Activated CD4-positive, alpha-beta T cell treated with anti-CD3 and anti-CD28 coated beads, Interleukin-2, amount 50 U/mL, for 24 hours (primary cell): ENCODE measurements at regions not wholly inside any gene's neighbourhood (a gene's known extent, or its start where the extent isn't known, plus 50 kb on each side); places are given as distances from the start of the nearest gene placed in this dataset.

Experiments
- DNase-seq, 2 donors: peaks; one replicate each; pipeline ENCODE4 v3.0.0-alpha.2; 2020; ENCODE audit warnings: low read depth in 1 of 2, low spot score in 1 of 2

- no peak for DNase-seq
These were observed 232.4 kb upstream of the AMIGO2 start for GRCh38 chr12:47312147-47312546.

- DNase-seq, result no peak
These were observed 231.8 kb upstream of the AMIGO2 start for GRCh38 chr12:47311568-47311967.

- no peak for DNase-seq
These were observed 231.3 kb upstream of the AMIGO2 start for GRCh38 chr12:47311010-47311409.

- DNase-seq, result no peak
These were observed 228.9 kb upstream of the AMIGO2 start for GRCh38 chr12:47308672-47309071.

- DNase-seq, result peak; percentile 29 to 49
These were observed 228.1 kb upstream of the AMIGO2 start for GRCh38 chr12:47307680-47308399.

- DNase-seq, result peak; percentile 57 to 63
These were observed 227.3 kb upstream of the AMIGO2 start for GRCh38 chr12:47306773-47307679.

GRCh38 chr12:47306130-47306529 is 226.4 kb upstream of the AMIGO2 start:
- no peak for DNase-seq

- DNase-seq, result no peak
These were observed 225.7 kb upstream of the AMIGO2 start for GRCh38 chr12:47305464-47305863.

- DNase-seq, result no peak
These were observed 224.3 kb upstream of the AMIGO2 start for GRCh38 chr12:47303995-47304560.

- no peak for DNase-seq
These were observed 223.4 kb upstream of the AMIGO2 start for GRCh38 chr12:47303207-47303606.

- DNase-seq, result peak in 1 of 2 donors; percentile 33
These were observed 222.4 kb upstream of the AMIGO2 start for GRCh38 chr12:47302111-47302671.

GRCh38 chr12:47299586-47299985 is 219.8 kb upstream of the AMIGO2 start:
- DNase-seq, result no peak

GRCh38 chr12:47297993-47298392 is 218.2 kb upstream of the AMIGO2 start:
- DNase-seq, result no peak

- DNase-seq, result no peak
These were observed 217.1 kb upstream of the AMIGO2 start for GRCh38 chr12:47296828-47297227.

GRCh38 chr12:47293406-47293805 is 213.6 kb upstream of the AMIGO2 start:
- DNase-seq, result no peak

- no peak for DNase-seq
These were observed 206.9 kb upstream of the AMIGO2 start for GRCh38 chr12:47286676-47287075.
